ENCODE measurements at regions not wholly inside any gene's neighbourhood (a gene's known extent, or its start where the extent isn't known, plus 50 kb on each side); places are given as distances from the start of the nearest gene placed in this dataset.

DNA sequence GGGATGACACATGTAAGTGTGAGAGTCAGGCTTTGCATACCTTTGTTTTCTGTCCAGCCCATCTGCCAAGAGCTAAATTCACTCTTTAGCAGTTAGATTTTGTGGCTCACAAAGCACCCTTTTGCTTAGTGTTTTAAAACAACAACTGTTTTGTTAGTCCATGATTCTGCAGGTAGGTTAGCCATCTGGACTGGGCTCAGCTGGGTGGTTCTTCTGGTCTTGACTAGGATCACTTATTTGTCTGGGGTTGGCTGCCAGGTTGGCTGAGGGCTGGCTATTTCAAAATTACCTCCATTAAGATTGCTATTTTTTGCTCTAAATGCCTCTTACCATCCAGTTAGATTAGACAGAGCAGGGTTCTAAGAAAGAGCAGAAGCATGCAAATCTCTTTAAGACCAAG lies 489.3 kb downstream of the BTBD3 start:
- Histone ChIP-seq H4K20me1 (ENCODE audit: low read length) (no peaks in the 10 kb centered on the region), H3K9ac (ENCODE audit: low read length) (no peak overlapping the region), H3K9me3 (ENCODE audit: low read length) (peaks cover 33% of the 10 kb centered on the region), H3F3A (ENCODE audit: low read length, unreplicated experiment) (no peaks in the 10 kb centered on the region), H3K36me3 (ENCODE audit: low read depth, low read length) (peaks cover 8% of the 10 kb centered on the region; the same call in 1 of the 2 replicates), H3K4me3 (ENCODE audit: low read length) (no peak overlapping the region), H3K4me1 (ENCODE audit: insufficient read depth, low read length) (peaks cover 21% of the 10 kb centered on the region), H3K79me2 (ENCODE audit: low read length) (no peaks in the 10 kb centered on the region), H3K4me2 (ENCODE audit: low read length) (no peak overlapping the region), H3K27me3 (ENCODE audit: low read length) (no peaks in the 10 kb centered on the region), H3K9me2 (replicated peaks; ENCODE audit: low read length) (no peaks in the 10 kb centered on the region), H2AFZ (ENCODE audit: low read length) (no peak overlapping the region), H3K27ac (ENCODE audit: low read length) (no peak overlapping the region)
- CTCF ChIA-PET, result no interaction called here
- no peak for ATAC-seq
- no peak for DNase-seq
- intact Hi-C loops (cut with micrococcal nuclease), result no loop called here
- TF ChIP-seq, protein P1, sequence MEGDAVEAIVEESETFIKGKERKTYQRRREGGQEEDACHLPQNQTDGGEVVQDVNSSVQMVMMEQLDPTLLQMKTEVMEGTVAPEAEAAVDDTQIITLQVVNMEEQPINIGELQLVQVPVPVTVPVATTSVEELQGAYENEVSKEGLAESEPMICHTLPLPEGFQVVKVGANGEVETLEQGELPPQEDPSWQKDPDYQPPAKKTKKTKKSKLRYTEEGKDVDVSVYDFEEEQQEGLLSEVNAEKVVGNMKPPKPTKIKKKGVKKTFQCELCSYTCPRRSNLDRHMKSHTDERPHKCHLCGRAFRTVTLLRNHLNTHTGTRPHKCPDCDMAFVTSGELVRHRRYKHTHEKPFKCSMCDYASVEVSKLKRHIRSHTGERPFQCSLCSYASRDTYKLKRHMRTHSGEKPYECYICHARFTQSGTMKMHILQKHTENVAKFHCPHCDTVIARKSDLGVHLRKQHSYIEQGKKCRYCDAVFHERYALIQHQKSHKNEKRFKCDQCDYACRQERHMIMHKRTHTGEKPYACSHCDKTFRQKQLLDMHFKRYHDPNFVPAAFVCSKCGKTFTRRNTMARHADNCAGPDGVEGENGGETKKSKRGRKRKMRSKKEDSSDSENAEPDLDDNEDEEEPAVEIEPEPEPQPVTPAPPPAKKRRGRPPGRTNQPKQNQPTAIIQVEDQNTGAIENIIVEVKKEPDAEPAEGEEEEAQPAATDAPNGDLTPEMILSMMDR (conservative IDR thresholded peaks at IDR 0.05; ENCODE audit: low read depth, low read length), result no peak
- TF ChIP-seq EZH2 (IDR thresholded peaks at IDR 0.05; ENCODE audit: low read length, unreplicated experiment), result no peak
- TF ChIP-seq EZH2phosphoT487 (IDR thresholded peaks at IDR 0.05; ENCODE audit: borderline replicate concordance, low read length), result no peak
- POLR2A ChIA-PET (ENCODE audit: unreplicated experiment), result no interaction called here
- BruUV-seq (replicated peaks), result no TSS peak

DNA sequence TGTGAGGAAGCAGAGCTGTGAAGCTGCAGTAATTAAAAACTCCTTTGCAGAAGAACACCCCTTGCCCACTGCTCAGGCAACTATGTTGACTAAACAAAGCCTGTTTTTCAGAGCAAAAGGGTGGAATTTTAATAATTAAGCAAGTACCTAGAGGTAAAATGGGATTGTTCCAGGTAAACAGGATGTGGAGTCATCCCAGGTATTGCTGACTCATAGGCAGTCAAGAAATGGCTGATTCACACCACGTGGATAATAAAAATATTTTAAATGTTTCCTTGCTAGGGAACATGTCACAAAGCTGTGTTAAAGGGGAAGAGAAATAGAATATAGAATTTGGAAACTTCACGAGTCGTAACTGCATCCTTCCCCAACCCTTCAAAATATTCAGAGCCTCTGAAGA lies 491.8 kb downstream of the BTBD3 start:
- TF ChIP-seq EZH2phosphoT487 (IDR thresholded peaks at IDR 0.05; ENCODE audit: borderline replicate concordance, low read length) (no peak), EZH2 (IDR thresholded peaks at IDR 0.05; ENCODE audit: low read length, unreplicated experiment) (no peak)
- TF ChIP-seq, protein P1 (conservative IDR thresholded peaks at IDR 0.05; ENCODE audit: low read depth, low read length), result no peak
- CTCF ChIA-PET, result no interaction called here
- H3K4me3 ChIP-seq (ENCODE audit: low read length), result no peak overlapping the region
- BruUV-seq (replicated peaks), result no TSS peak
- peak overlapping the region; percentile 78 for H2AFZ ChIP-seq (ENCODE audit: low read length)
- H3K9me3 ChIP-seq (ENCODE audit: low read length), result peaks cover 33% of the 10 kb centered on the region
- no peaks in the 10 kb centered on the region for H3K27me3 ChIP-seq (ENCODE audit: low read length)
- peak overlapping the region; percentile 40 for H3K9ac ChIP-seq (ENCODE audit: low read length)
- H3K4me2 ChIP-seq (ENCODE audit: low read length), result peak overlapping the region; percentile 44
- intact Hi-C loops (cut with micrococcal nuclease), result no loop called here
- H3K36me3 ChIP-seq (ENCODE audit: low read depth, low read length), result peaks cover 8% of the 10 kb centered on the region; the same call in 1 of the 2 replicates
- H3F3A ChIP-seq (ENCODE audit: low read length, unreplicated experiment), result no peaks in the 10 kb centered on the region
- H4K20me1 ChIP-seq (ENCODE audit: low read length), result no peaks in the 10 kb centered on the region
- peak; percentile 88 for DNase-seq
- H3K4me1 ChIP-seq (ENCODE audit: insufficient read depth, low read length), result peaks cover 27% of the 10 kb centered on the region
- peak; percentile 62 for ATAC-seq
- H3K79me2 ChIP-seq (ENCODE audit: low read length), result no peaks in the 10 kb centered on the region
- H3K9me2 ChIP-seq (replicated peaks; ENCODE audit: low read length), result no peaks in the 10 kb centered on the region
- peak overlapping the region; percentile 83 for H3K27ac ChIP-seq (ENCODE audit: low read length)
- POLR2A ChIA-PET (ENCODE audit: unreplicated experiment), result no interaction called here

DNA sequence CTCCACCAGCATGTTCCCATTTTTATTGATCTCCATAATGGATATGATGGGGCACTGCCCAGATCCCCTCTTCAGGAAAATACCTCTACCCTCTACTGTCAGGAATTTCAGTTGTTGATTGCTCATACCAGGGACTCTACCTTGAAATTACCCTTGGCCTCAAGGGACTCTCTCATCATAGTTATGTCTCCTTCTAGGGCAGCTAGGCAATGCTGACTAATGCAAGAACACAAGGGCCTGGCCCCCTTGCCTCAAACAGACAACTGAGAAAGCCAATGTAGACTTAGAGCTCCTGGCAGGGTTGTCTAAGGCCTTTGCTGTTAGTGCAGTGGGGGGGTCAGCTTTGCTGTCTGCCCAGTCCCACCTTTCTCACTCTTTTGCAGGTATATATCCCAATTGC lies 493.1 kb downstream of the BTBD3 start:
- Histone ChIP-seq H3K9me2 (replicated peaks; ENCODE audit: low read length) (no peaks in the 10 kb centered on the region), H3K9ac (ENCODE audit: low read length) (no peak overlapping the region), H3K27ac (ENCODE audit: low read length) (no peak overlapping the region), H3K36me3 (ENCODE audit: low read depth, low read length) (peaks cover 8% of the 10 kb centered on the region; the same call in 1 of the 2 replicates), H3K27me3 (ENCODE audit: low read length) (no peaks in the 10 kb centered on the region), H3F3A (ENCODE audit: low read length, unreplicated experiment) (no peaks in the 10 kb centered on the region), H3K79me2 (ENCODE audit: low read length) (no peaks in the 10 kb centered on the region), H3K4me1 (ENCODE audit: insufficient read depth, low read length) (peaks cover 40% of the 10 kb centered on the region), H2AFZ (ENCODE audit: low read length) (no peak overlapping the region), H3K9me3 (ENCODE audit: low read length) (peaks cover 31% of the 10 kb centered on the region), H4K20me1 (ENCODE audit: low read length) (no peaks in the 10 kb centered on the region), H3K4me3 (ENCODE audit: low read length) (no peak overlapping the region), H3K4me2 (ENCODE audit: low read length) (no peak overlapping the region)
- ChIA-PET POLR2A (ENCODE audit: unreplicated experiment) (no interaction called here), CTCF (no interaction called here)
- DNase-seq, result peak; percentile 49
- no TSS peak for BruUV-seq (replicated peaks)
- no peak for TF ChIP-seq EZH2 (IDR thresholded peaks at IDR 0.05; ENCODE audit: low read length, unreplicated experiment)
- TF ChIP-seq, protein P1 (conservative IDR thresholded peaks at IDR 0.05; ENCODE audit: low read depth, low read length), result no peak
- TF ChIP-seq EZH2phosphoT487 (IDR thresholded peaks at IDR 0.05; ENCODE audit: borderline replicate concordance, low read length), result no peak
- ATAC-seq, result no peak
- intact Hi-C loops (cut with micrococcal nuclease), result no loop called here

All from PC-3 (cell line).